IMR-90 (cell line): ENCODE measurements at regions not wholly inside any gene's neighbourhood (a gene's known extent, or its start where the extent isn't known, plus 50 kb on each side); places are given as distances from the start of the nearest gene placed in this dataset.

ENCODE experiments used
- CEBPB ChIP-seq: IDR thresholded peaks from 2 replicates; pipeline ENCODE4 v1.6.1; 2012; ENCODE audit warnings: low read depth, low read length, improper control_type of control experiment
- CHD1 ChIP-seq: IDR thresholded peaks from 2 replicates; pipeline ENCODE4 v1.6.1; 2012; ENCODE audit warnings: low read depth, low read length, improper control_type of control experiment
- CTCF ChIP-seq: conservative IDR thresholded peaks from 2 replicates; pipeline ENCODE4 v1.5.1; 2012; ENCODE audit warnings: mild to moderate bottlenecking, low read depth, low read length, improper control_type of control experiment
- MAFK ChIP-seq: IDR thresholded peaks from 2 replicates; pipeline ENCODE4 v1.6.1; 2012; ENCODE audit warnings: low read depth, low read length, improper control_type of control experiment
- NFE2L2 ChIP-seq: fragments of 150-350 bp; IDR thresholded peaks from 2 replicates; pipeline ENCODE4 v1.6.1; 2016; ENCODE audit warnings: low read depth, mild to moderate bottlenecking, low read length
- POLR2A ChIP-seq: IDR thresholded peaks from 2 replicates; pipeline ENCODE4 v1.6.1; 2012; ENCODE audit warnings: mild to moderate bottlenecking, low read depth, low read length
- RCOR1 ChIP-seq: IDR thresholded peaks from 2 replicates; pipeline ENCODE4 v1.6.1; 2012; ENCODE audit warnings: mild to moderate bottlenecking, low read length, improper control_type of control experiment; ENCODE audit not compliant: insufficient replicate concordance
- RFX5 ChIP-seq: IDR thresholded peaks from 2 replicates; pipeline ENCODE4 v1.8.0; 2012; ENCODE audit warnings: low read depth, mild to moderate bottlenecking, low read length, moderate library complexity
- SMC3 ChIP-seq: fragments of 150-350 bp; IDR thresholded peaks from 2 replicates; pipeline ENCODE4 v1.6.1; 2016; ENCODE audit warnings: low read depth, mild to moderate bottlenecking, antibody characterized with exemption, low read length, moderate library complexity
- USF2 ChIP-seq: fragments of 150-350 bp; IDR thresholded peaks from 2 replicates; pipeline ENCODE4 v1.6.1; 2017; ENCODE audit warnings: mild to moderate bottlenecking, antibody characterized with exemption, low read length, low read depth
- TF ChIP-seq, protein P1 (sequence below): fragments of 150-350 bp; IDR thresholded peaks from 2 replicates; pipeline ENCODE4 v1.6.1; 2016; ENCODE audit warnings: low read depth, mild to moderate bottlenecking, low read length, moderate library complexity, borderline replicate concordance

DNA sequence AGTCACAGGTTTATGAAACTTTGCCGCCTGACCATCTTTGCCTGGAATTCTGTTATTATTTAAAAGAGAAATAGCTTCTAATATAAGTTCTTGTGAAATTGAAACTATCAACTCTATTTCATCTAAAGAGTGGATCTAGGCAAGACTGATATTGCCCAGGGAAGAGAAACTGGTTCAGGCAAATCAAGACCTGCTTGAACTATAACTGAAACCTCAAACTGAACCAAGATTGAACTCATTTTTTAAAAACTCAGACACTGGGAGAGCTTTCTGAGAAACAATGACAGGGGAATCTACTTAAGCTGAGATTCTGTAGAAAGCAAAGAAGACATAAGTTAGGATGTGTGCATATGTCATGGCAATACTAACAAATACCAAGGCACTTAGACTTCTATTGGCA lies 815.8 kb downstream of the BRINP1 start:
- no peak for TF ChIP-seq POLR2A
- TF ChIP-seq CTCF, result no peak
- no peak for TF ChIP-seq SMC3
- no peak for TF ChIP-seq USF2
- TF ChIP-seq RFX5, result no peak
- TF ChIP-seq RCOR1, result no peak
- TF ChIP-seq, protein P1, sequence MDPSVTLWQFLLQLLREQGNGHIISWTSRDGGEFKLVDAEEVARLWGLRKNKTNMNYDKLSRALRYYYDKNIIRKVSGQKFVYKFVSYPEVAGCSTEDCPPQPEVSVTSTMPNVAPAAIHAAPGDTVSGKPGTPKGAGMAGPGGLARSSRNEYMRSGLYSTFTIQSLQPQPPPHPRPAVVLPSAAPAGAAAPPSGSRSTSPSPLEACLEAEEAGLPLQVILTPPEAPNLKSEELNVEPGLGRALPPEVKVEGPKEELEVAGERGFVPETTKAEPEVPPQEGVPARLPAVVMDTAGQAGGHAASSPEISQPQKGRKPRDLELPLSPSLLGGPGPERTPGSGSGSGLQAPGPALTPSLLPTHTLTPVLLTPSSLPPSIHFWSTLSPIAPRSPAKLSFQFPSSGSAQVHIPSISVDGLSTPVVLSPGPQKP, result no peak
- no peak for TF ChIP-seq MAFK
- TF ChIP-seq CEBPB, result no peak
- TF ChIP-seq NFE2L2, result no peak
- TF ChIP-seq CHD1, result no peak
